HG03378 (cell line): ENCODE measurements at regions not wholly inside any gene's neighbourhood (a gene's known extent, or its start where the extent isn't known, plus 50 kb on each side); places are given as distances from the start of the nearest gene placed in this dataset.

Experiments
- ATAC-seq: cut with Tn5 transposase; IDR thresholded peaks from one replicate; pipeline ENCODE4 v1.9.1; 2021; ENCODE audit warnings: mild to moderate bottlenecking, moderate library complexity; ENCODE audit not compliant: unreplicated experiment

DNA sequence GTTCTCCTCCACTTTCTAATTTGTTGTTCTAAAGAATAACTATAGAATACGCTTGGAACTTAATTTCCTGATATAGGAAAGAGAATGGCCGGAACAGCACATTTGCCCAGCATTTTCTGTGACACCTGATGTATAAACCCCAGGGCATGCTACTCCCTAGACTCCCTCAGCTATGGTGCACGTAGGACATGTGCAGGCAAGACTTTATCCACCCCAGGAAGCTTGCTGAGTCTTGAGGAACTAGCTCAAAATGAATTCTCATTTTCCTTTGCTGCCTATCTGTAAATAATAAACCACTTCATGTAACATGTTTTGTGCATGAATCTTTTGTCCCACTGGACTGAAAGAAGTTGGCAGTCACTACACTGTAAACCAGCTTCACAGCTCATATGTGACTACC is 535.8 kb upstream of the SLITRK1 start:
- no peak for ATAC-seq

DNA sequence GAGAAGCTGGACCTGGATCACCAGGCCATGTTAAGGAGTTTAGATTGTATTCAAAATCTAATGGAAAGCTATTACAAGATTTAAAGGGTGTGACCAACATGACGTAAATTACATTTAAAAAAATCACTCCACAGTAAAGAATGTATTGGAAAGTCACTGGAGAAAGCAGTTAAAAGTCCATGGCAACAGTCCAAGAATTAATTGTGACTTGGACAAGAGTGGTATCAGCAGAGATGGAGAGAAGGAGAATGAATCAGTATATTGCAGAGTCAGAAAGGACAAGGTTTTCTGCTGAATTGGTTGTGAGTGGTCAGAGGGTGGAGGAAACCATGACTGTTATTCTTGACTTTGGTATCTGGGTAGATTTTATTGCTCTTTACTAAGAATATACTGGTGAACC is 535.1 kb upstream of the SLITRK1 start:
- ATAC-seq, result no peak

DNA sequence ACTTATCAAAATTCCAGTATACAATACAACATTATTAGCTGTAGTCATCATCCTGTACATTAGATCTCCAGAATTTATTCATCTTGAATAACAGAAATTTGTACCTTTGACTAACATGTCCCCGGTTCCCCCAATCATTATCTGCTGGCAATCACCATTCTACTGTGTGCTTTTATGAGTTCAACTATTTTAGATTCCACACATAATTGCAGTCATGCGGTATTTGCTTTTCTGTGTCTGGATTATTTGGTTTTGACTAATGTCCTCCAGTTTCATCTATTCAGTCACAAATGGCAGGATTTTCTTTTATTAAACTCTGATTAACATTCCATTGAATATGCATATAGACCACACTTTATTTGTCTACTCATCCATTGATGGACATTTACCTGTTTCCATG is 530.7 kb upstream of the SLITRK1 start:
- ATAC-seq, result no peak

DNA sequence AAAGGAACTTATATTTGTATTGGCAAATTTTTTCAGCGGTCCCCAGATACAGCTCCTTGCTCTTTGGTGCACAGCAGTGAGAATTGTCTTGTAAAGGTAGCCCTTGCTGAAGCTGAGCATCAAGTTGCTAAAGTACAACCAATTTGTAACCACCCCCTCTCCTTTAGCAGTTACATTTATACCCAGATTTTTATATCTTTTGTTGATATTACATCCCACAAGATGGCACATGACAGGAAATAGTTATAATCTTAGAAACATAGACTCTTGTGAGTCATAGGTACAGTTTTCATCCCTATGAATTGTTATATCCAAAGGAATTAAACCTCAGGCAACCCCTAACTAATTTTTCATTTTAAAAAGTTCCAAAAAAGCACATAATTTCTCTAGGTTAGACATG is 523.0 kb upstream of the SLITRK1 start:
- no peak for ATAC-seq

DNA sequence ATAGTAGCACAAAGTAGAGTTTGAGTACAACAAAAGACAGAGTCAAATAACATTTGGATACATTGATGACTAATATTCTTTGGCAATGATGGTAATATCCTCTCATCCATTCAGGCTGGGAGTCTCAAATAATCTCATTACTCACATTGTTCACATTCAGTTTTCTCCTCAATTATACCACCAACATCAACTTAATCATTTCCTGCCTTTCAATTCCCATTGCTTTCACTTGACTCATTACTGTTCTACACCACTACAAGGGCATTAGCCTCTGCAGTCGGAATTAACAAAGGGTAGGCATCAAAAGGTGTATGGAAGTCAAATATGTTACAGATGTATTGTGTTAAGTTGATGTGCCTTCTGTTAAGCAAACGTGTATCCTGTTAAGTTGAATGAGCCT is 518.4 kb upstream of the SLITRK1 start:
- ATAC-seq, result no peak

DNA sequence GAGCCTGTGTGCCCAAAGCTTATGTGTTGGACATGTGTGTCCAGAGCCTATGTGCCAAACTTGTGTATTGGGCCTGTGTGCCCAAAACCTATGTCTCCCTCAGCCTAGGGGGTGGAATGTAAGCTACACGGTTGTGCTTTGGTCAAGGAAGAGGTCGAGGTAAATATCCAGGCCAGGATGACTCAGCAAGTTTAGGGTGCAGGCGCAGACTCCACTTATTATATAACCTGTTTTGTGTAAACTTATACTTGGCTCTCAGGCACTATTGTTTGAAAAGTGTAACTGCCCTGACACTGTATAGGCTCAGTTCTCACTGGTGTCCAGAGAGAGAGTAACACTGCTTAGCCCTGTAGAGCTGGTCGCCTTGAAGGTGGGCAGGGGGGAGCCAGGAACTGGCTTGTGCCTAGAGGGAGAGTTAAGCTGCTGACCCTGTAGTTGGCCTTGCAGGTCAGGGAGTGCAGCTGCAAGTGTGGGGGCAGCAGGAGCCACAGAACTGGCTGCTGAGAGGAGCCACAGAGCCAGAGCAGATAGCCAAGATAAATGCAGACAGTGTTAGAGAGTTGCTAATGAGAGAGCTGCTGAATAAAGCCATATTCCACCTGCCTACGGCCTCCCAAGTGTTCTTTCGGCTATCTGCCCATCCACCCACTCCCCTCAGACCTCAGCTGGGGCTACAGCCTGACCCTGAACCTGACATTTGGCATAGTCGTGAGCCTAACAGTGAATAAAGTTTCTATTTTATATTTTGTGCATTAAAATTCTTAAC is 517.2 kb upstream of the SLITRK1 start:
- no peak for ATAC-seq

DNA sequence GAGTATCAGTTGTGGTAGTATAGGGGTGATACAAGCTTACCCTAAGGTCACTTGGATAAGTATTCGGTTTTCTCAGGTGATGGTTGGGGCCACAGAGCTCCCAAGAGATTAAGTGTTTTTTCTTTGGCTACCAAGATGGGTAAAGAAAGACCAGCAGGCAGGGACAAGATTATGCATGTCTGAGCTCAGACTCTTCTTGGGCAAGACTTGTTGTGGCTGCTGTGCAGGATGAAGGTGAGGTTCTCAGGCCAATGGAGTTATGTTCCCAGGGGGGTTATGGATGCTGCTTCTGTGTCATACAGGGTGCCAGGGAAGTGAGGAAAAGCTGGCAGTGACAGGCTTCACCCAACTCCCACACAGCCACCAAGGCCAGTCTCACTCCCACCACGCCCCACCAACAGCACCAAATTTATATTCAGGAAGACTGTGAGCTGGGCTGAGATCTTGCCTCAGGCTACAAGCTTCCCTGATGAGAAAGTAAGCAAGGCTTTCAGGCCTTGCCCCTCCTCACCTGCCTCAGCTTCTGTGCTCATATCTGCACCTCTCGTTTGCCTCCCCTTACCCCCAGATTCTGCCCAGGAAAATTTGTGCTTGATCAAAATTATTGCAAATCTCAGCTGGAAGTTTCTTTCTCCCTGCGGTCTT is 511.8 kb upstream of the SLITRK1 start:
- ATAC-seq, result no peak

DNA sequence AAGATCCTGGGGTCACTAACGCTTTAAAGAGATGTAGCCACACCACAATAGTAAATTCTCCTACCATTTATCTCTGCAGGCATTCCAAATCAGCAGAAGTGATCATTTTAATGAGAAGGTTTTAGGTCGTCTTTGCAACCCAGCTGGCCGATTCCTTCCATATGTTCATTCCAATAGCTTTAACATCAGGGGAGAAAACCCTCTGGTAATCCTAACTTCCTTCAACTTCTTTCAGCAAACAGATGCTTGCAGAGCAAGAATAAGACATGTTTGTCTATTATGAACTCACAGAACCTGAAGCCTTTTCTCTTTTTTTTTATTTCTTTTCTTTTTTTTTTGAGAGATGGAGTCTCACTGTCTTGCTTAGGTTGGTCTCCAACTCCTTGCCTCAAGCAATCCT is 498.6 kb upstream of the SLITRK1 start:
- ATAC-seq, result no peak

DNA sequence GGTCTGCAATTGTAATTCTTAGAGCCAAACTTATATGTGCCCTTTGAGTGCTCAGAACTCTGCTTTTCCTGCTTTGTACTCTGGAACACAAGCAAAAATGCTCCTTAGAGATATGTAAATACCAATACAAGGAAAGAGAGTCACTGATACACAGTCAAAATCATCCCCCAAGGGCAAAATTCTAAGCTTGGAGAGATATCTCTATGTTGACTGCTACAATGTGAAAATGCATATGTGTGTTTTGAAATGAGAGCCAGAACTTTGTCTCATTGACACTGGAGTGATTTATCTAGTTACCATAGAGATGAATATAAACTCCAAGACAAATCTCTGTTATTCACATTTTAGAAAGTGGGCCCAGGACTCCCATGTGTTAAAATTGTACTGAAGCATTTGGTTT is 494.8 kb upstream of the SLITRK1 start:
- no peak for ATAC-seq

DNA sequence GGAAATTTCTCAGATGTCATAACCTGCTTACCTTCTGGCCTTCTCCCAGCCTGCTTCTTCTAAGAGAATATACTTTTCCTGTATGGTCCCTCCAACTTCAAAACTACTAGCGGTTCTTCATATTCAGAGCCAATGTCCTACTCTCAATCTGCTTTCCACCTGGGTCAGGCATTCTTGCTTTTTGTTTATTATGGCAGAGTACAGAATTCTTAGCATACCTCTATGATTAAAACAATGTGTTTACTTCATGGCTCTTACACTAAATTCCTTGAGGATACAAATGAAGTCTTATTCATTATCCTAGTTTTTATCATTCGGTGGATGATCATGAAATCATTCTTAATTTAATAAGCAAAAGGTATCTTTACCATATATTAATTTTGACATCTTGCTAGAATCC is 484.2 kb upstream of the SLITRK1 start:
- ATAC-seq, result no peak

DNA sequence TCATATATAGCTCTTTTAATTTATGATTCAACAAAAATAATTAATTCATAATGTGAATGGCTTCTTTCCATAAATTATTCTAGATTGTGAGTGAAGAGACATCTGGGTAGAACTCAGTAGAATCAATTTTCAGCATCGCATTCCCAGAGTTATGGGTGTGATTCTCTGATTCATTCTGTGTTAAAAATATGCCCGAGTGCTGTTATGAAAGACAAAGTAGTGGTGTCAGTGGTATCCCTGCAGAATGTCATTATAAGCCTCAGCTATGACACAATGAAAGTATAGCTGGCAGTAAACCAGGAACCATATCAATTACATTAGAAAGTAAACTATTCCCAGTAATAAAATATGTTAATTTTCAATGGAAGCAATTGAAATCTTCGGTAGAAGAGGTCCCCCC is 480.5 kb upstream of the SLITRK1 start:
- ATAC-seq, result no peak

DNA sequence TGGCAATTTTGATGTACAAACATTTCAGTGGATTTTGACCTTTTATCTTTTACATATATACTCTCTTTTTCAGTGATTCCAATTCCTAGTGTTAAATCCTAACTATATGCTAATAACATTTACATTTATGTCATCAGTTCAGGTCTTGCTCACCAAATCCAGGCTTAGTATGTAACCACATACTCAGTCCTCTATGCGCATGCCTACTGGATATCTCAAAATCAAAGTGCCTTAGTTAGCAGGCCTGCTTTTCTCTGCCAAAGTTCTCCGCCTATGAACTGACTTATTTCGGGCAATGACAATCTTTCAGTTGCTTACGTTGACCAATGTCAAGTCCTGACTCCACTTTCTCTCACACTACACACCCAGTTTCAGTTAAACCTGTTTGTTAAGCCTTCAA is 478.5 kb upstream of the SLITRK1 start:
- ATAC-seq, result no peak

DNA sequence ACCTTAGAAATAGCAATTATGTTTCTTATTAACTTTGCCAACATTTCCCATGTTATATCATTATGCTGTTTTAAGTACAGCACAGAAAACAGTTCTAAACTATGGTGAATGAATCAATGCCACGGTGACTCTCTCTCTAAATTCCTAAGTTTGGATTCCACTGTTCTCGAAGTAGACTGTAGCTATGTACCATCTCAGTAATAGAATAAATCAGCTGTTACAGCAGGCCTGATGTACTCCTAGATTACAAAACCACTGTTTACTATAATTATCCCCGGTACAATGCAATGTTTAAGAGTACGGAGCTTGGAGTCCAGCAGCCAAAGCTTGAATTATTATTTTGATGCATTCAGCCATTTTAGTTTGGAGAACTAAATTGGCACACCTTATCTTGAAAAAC is 476.3 kb upstream of the SLITRK1 start:
- ATAC-seq, result no peak

DNA sequence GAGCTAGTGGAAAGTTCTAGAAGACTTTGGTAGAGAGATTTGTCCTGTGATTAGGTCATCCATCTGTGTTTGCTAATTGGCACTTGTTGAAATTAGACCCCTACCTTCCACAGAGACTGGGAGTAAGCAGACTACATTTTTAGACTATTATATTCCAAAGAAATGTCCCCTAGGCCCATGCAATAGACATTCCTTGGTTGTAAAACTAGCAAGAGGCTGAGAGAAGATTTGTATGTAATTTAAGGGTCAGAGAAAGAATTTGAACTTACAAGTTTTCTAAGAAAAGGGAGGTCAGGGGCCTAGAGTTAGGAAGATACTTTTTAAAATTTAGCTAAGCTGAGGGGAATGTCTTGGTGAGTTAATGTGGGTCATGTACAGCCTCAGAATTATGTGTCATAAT is 470.7 kb upstream of the SLITRK1 start:
- ATAC-seq, result no peak

DNA sequence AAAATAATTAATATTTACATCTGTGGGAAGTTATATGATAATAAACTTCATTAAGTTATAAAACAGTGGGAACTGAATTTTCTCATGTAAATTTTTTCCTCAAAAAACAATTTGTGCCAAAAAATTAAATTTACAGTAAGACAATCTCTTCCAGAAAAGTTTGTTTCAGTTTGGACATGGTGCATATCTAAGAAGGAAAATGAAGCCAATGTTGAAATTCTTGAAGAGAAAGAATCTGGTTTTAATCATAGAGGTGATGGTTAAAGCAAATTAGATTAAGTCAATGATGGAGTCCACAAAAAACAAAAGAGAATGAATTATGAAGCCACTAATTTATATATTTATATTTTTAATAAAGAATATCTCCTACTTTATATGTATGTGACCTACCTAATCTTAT is 457.2 kb upstream of the SLITRK1 start:
- no peak for ATAC-seq

DNA sequence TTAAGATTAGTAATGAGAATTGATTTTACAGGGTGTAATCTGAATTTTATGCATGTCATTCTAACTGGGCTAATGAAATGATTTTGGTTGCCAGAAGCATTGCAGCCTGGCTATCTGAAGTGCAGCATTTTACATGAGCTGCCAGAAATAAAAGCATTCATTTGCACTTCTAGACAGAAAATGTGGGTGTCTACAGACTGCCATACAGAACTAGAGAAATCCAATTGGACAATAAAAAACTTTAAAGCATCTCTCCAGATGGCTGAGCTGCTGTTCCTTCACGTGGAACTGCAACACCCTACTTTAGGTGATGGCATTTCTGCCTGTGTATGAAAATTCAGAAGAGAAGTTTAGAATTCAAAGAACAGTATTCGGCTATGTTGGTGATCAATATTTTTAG is 450.1 kb upstream of the SLITRK1 start:
- no peak for ATAC-seq

DNA sequence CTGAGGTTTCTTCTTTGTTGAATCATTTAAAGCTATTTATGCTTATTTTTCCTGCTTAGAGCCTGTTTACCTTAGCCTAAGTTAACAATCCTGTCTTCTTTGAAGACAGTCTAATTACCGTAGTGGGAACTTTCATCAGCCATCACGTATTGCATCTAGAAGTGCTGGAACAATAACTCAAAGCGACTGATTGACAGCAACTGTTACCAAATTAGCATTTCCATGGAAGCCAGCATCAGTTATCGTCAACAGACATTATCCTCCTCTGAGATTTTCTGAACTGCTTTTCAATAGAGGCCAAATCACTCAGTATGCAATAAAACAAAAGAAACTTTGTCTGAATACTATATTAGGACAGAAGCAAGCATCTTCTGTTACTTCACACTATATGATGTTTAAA is 433.3 kb upstream of the SLITRK1 start:
- no peak for ATAC-seq

DNA sequence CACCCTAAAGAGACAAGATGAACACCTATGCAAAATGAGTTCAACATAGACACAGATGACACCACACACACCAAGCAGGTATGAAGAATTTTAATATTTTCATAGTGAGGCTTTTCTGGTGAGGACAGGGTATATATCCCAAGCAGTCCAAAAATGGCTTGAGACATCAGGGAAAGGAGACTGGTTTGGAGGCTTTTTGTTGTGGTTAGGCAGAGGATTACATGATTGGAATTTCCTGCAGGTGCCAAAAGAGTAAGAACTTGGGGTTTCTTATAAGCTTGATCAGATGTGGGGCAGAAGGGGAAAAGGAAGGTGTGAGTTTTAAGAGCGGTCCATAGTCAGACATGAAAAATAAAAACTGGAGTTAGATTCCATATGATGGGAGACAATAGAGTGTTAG is 420.8 kb upstream of the SLITRK1 start:
- no peak for ATAC-seq

DNA sequence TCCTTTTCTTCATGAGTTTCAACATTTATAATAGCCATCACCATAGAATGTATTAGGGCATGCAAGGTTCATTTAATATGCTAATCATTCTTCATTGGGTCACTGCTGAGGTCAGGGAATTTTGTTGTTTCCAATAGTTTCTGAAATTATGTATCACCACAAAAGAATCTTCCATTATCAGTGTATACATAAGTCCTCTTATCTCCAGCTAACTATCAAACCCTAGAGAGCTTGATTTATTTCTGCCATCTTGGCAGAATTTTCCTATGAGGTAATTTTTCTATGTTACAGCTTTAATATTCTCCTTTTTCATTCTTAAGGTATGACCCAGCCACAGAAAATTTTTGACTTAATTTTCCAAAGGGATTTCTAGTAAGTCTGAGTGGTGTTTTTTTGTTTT is 415.0 kb upstream of the SLITRK1 start:
- ATAC-seq, result no peak

DNA sequence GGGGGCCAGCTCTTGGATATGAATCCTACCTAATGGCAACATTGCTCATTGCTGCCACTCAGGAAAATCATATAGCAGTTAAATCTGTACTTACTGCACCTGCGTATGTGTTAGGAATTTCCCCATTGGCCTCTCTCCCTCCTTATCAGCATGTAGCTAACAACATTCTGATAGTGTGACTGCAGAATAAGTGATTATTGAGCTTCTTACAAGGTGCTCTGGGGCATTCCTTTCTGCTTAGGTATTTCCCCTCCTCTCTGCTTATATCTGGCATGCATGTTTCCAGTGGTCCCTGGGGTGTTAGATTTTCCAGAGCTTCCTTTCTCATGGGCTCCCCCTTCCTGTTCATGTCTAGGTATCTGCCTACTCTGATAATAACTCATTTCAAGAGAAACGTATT is 414.1 kb upstream of the SLITRK1 start:
- ATAC-seq, result no peak

DNA sequence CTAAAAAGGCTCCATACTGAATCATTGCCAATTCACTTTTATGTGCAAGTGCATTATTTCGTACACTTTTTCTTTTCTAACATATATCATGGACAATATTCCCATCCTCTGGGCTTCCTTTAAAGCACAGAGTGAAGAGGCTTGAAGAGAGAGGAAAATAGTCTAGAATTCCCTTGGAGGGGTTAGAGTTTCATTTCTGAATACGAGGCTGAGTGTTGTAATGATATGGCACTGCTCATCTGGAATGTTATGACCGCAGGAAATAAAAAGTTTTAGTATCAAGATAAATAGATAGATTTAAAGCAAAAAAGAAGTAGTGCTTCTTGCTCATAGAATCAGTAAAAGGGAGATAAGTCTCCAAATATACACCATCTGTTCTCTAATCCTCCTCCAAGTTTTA is 412.3 kb upstream of the SLITRK1 start:
- no peak for ATAC-seq

DNA sequence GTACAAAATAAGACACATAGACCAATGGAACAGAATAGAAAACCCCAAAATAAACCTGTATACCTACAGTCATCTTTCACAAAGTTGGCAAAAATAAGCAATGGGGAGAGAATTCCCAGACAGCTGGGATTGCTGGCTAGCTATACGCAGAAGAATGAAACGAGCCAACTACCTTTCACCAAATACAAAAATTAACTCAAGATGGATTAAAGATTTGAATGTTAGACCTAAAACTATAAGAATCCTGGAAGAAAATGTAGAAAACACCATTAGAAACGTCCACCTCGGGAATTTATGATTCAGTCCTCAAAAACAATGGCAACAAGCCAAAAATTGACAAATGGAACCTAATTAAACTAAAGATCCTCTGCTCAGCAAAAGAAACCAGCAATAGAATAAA is 408.1 kb upstream of the SLITRK1 start:
- no peak for ATAC-seq

DNA sequence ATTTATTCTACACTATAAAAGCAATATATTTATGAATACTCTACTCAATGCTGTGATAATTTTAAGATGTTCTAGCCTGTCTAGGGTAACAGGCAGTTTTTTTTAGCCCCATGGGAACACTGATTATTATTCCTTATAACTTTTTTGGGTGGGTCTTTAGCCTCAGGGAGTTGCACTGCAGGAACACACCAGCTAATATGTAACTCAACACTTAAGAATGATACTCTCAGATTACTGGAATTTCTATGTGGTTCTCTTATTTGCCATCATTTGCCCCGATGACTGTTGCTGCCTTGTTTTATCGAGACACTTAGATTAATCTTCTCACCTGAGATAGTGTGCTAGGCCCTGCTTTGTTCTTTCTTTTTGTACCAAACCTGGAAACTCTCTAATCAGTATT is 396.9 kb upstream of the SLITRK1 start:
- no peak for ATAC-seq
